ENCODE measurements at regions not wholly inside any gene's neighbourhood (a gene's known extent, or its start where the extent isn't known, plus 50 kb on each side); places are given as distances from the start of the nearest gene placed in this dataset. TPM values are rescaled to one million over a fixed set of nuclear protein-coding genes. Genes with fewer than 3 reads are reported as not detected.

DNA sequence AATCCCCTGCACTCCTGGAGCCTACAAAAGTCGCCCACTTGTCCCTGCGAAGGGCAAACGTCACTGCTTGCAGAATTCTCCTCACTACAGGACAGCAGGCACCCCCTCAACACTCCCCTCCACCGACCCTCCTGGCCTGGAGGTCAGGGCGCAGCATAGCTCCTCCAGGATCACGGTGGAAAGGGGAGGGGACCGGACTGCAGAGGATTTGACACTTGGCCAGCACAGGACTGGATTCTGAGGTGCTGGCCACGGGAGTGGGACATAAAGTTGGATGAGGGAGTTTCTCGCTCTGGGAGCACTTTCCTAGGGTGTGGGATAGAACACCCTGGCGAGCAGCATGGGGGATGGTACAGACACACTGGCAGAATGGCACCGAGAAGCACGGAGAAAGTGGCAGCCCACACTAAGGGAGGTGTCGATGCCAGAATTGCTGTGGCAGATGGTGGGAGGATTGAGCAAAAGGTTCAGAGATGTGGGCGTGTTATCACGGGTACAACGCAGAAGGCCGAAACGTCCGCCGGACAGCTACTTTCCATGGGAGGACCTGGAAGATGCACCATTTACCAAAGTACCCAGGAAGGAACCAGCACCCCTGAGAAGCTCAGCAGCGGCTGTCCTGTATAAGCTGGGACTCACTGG is 51.4 kb upstream of the DIO3 start:
- no peak overlapping the region for H3K27ac ChIP-seq (ENCODE audit: low read depth in 1 of 2, low read length in 1 of 2)
- WGBS, 2 donors: 93 to 98% methylated on average over 21 of the region's 21 CpGs
- no peak for TF ChIP-seq CTCF (IDR thresholded peaks at IDR 0.05; ENCODE audit: control extremely low read depth, extremely low read depth)
- H3K9ac ChIP-seq (ENCODE audit: insufficient read depth in 1 of 2, low read length in 2 of 2): no peak overlapping the region
- no peaks in the 10 kb centered on the region for H3K27me3 ChIP-seq (ENCODE audit: control insufficient read depth in 3 of 3, insufficient read depth in 3 of 3, low read length in 2 of 3)
- no peaks in the 10 kb centered on the region for H3K9me3 ChIP-seq (ENCODE audit: control insufficient read depth in 4 of 4, insufficient read depth in 3 of 4, low read length in 3 of 4)
- no peaks in the 10 kb centered on the region for H3K36me3 ChIP-seq (ENCODE audit: control insufficient read depth in 4 of 4, insufficient read depth in 4 of 4, low read length in 4 of 4)
- H3K4me1 ChIP-seq (ENCODE audit: control insufficient read depth in 5 of 5, insufficient read depth in 5 of 5, low read length in 5 of 5): peaks cover 0 to 3% (median 0%) of the 10 kb centered on the region in 5 donors
- DNase-seq (no peak), ATAC-seq (ENCODE audit: insufficient read depth, low FRiP score) (no peak)
- no peak overlapping the region for H3K4me3 ChIP-seq

GRCh38 chr14:101511199-101511598 is 50.1 kb upstream of the DIO3 start:
- H3K4me1 ChIP-seq (ENCODE audit: control insufficient read depth in 5 of 5, insufficient read depth in 5 of 5, low read length in 5 of 5): peaks cover 0 to 3% (median 0%) of the 10 kb centered on the region in 5 donors
- H3K9me3 ChIP-seq (ENCODE audit: control insufficient read depth in 4 of 4, insufficient read depth in 3 of 4, low read length in 3 of 4): peaks cover 0 to 3% (median 1%) of the 10 kb centered on the region in 4 donors
- H3K27me3 ChIP-seq (ENCODE audit: control insufficient read depth in 3 of 3, insufficient read depth in 3 of 3, low read length in 2 of 3): no peaks in the 10 kb centered on the region
- H3K9ac ChIP-seq (ENCODE audit: insufficient read depth in 1 of 2, low read length in 2 of 2): no peak overlapping the region
- DNase-seq (no peak), ATAC-seq (ENCODE audit: insufficient read depth, low FRiP score) (no peak)
- no peaks in the 10 kb centered on the region for H3K36me3 ChIP-seq (ENCODE audit: control insufficient read depth in 4 of 4, insufficient read depth in 4 of 4, low read length in 4 of 4)
- H3K4me3 ChIP-seq: no peak overlapping the region
- TF ChIP-seq CTCF (IDR thresholded peaks at IDR 0.05; ENCODE audit: control extremely low read depth, extremely low read depth): no peak
- no peak overlapping the region for H3K27ac ChIP-seq (ENCODE audit: low read depth in 1 of 2, low read length in 1 of 2)

Small RNA genes lying in the stretch of these regions (small RNA-seq; reads per million reads assigned to genes)
- gene MIR1185-1 (ENCODE audit: low replicate concordance): not detected
- gene MIR1185-2 (ENCODE audit: low replicate concordance): not detected
- not detected for gene MIR1193 (ENCODE audit: low replicate concordance)
- 0.27 reads per million, percentile 28 among the genes with 10 or more reads in this experiment for gene MIR1197 (ENCODE audit: low replicate concordance)
- gene MIR134 (ENCODE audit: low replicate concordance): 14.5 reads per million, percentile 96 among the genes with 10 or more reads in this experiment
- 2.7 reads per million, percentile 92 among the genes with 10 or more reads in this experiment for gene MIR154 (ENCODE audit: low replicate concordance)
- gene MIR299 (ENCODE audit: low replicate concordance): 4.3 reads per million, percentile 94 among the genes with 10 or more reads in this experiment
- gene MIR300 (ENCODE audit: low replicate concordance): not detected
- gene MIR323A (ENCODE audit: low replicate concordance): 6.2 reads per million, percentile 95 among the genes with 10 or more reads in this experiment
- 0.62 reads per million, percentile 69 among the genes with 10 or more reads in this experiment for gene MIR323B (ENCODE audit: low replicate concordance)
- gene MIR329-1 (ENCODE audit: low replicate concordance): not detected
- gene MIR329-2 (ENCODE audit: low replicate concordance): not detected
- 18.2 reads per million, percentile 96 among the genes with 10 or more reads in this experiment for gene MIR369 (ENCODE audit: low replicate concordance)
- gene MIR377 (ENCODE audit: low replicate concordance): 5.6 reads per million, percentile 95 among the genes with 10 or more reads in this experiment
- 4.0 reads per million, percentile 94 among the genes with 10 or more reads in this experiment for gene MIR379 (ENCODE audit: low replicate concordance)
- gene MIR380 (ENCODE audit: low replicate concordance): 0.77 reads per million, percentile 75 among the genes with 10 or more reads in this experiment
- 55.4 reads per million, percentile 97 among the genes with 10 or more reads in this experiment for gene MIR381 (ENCODE audit: low replicate concordance)
- gene MIR409 (ENCODE audit: low replicate concordance): 130 reads per million, percentile 98 among the genes with 10 or more reads in this experiment
- gene MIR411 (ENCODE audit: low replicate concordance): 351 reads per million, percentile 99 among the genes with 10 or more reads in this experiment
- 1.5 reads per million, percentile 88 among the genes with 10 or more reads in this experiment for gene MIR412 (ENCODE audit: low replicate concordance)
- 7.2 reads per million, percentile 95 among the genes with 10 or more reads in this experiment for gene MIR485 (ENCODE audit: low replicate concordance)
- gene MIR487A (ENCODE audit: low replicate concordance): 4.5 reads per million, percentile 94 among the genes with 10 or more reads in this experiment
- 17.1 reads per million, percentile 96 among the genes with 10 or more reads in this experiment for gene MIR487B (ENCODE audit: low replicate concordance)
- gene MIR494 (ENCODE audit: low replicate concordance): 1.7 reads per million, percentile 89 among the genes with 10 or more reads in this experiment
- gene MIR495 (ENCODE audit: low replicate concordance): 3.1 reads per million, percentile 93 among the genes with 10 or more reads in this experiment
- 0.67 reads per million, percentile 72 among the genes with 10 or more reads in this experiment for gene MIR496 (ENCODE audit: low replicate concordance)
- gene MIR539 (ENCODE audit: low replicate concordance): 2.1 reads per million, percentile 91 among the genes with 10 or more reads in this experiment
- gene MIR541 (ENCODE audit: low replicate concordance): 0.79 reads per million, percentile 76 among the genes with 10 or more reads in this experiment
- gene MIR543 (ENCODE audit: low replicate concordance): 2.4 reads per million, percentile 91 among the genes with 10 or more reads in this experiment
- not detected for gene MIR544A (ENCODE audit: low replicate concordance)
- gene MIR654 (ENCODE audit: low replicate concordance): 230 reads per million, percentile 99 among the genes with 10 or more reads in this experiment
- gene MIR655 (ENCODE audit: low replicate concordance): 0.54 reads per million, percentile 64 among the genes with 10 or more reads in this experiment
- 1.0 reads per million, percentile 81 among the genes with 10 or more reads in this experiment for gene MIR656 (ENCODE audit: low replicate concordance)
- 0.52 reads per million, percentile 62 among the genes with 10 or more reads in this experiment for gene MIR668 (ENCODE audit: low replicate concordance)
- 3.6 reads per million, percentile 93 among the genes with 10 or more reads in this experiment for gene MIR758 (ENCODE audit: low replicate concordance)
- 24.3 reads per million, percentile 97 among the genes with 10 or more reads in this experiment for gene MIR889 (ENCODE audit: low replicate concordance)
- not detected for gene RF00012 (ENCODE audit: low replicate concordance)
- not detected for gene RF00181 (ENCODE audit: low replicate concordance)
- 1.0 reads per million, percentile 81 among the genes with 10 or more reads in this experiment for gene SNORD114-10 (ENCODE audit: low replicate concordance)
- 1.8 reads per million, percentile 89 among the genes with 10 or more reads in this experiment for gene SNORD114-11 (ENCODE audit: low replicate concordance)
- 5,545 reads per million, percentile 100 among the genes with 10 or more reads in this experiment for gene SNORD114-12 (ENCODE audit: low replicate concordance)
- gene SNORD114-13 (ENCODE audit: low replicate concordance): 1.8 reads per million, percentile 90 among the genes with 10 or more reads in this experiment
- 111 reads per million, percentile 98 among the genes with 10 or more reads in this experiment for gene SNORD114-14 (ENCODE audit: low replicate concordance)
- 12.7 reads per million, percentile 96 among the genes with 10 or more reads in this experiment for gene SNORD114-15 (ENCODE audit: low replicate concordance)
- gene SNORD114-16 (ENCODE audit: low replicate concordance): not detected
- 58.5 reads per million, percentile 97 among the genes with 10 or more reads in this experiment for gene SNORD114-17 (ENCODE audit: low replicate concordance)
- not detected for gene SNORD114-18 (ENCODE audit: low replicate concordance)
- gene SNORD114-19 (ENCODE audit: low replicate concordance): 0.39 reads per million, percentile 48 among the genes with 10 or more reads in this experiment
- 384 reads per million, percentile 99 among the genes with 10 or more reads in this experiment for gene SNORD114-20 (ENCODE audit: low replicate concordance)
- 59.8 reads per million, percentile 98 among the genes with 10 or more reads in this experiment for gene SNORD114-21 (ENCODE audit: low replicate concordance)
- 977 reads per million, percentile 99 among the genes with 10 or more reads in this experiment for gene SNORD114-22 (ENCODE audit: low replicate concordance)
- gene SNORD114-23 (ENCODE audit: low replicate concordance): 74.3 reads per million, percentile 98 among the genes with 10 or more reads in this experiment
- 1.5 reads per million, percentile 88 among the genes with 10 or more reads in this experiment for gene SNORD114-24 (ENCODE audit: low replicate concordance)
- 237 reads per million, percentile 99 among the genes with 10 or more reads in this experiment for gene SNORD114-25 (ENCODE audit: low replicate concordance)
- not detected for gene SNORD114-26 (ENCODE audit: low replicate concordance)
- gene SNORD114-27 (ENCODE audit: low replicate concordance): not detected
- 163 reads per million, percentile 98 among the genes with 10 or more reads in this experiment for gene SNORD114-28 (ENCODE audit: low replicate concordance)
- 0.21 reads per million, percentile 13 among the genes with 10 or more reads in this experiment for gene SNORD114-29 (ENCODE audit: low replicate concordance)
- gene SNORD114-30 (ENCODE audit: low replicate concordance): not detected
- not detected for gene SNORD114-31 (ENCODE audit: low replicate concordance)
- 0.73 reads per million, percentile 74 among the genes with 10 or more reads in this experiment for gene SNORD114-5 (ENCODE audit: low replicate concordance)
- gene SNORD114-6 (ENCODE audit: low replicate concordance): not detected
- not detected for gene SNORD114-7 (ENCODE audit: low replicate concordance)
- 310 reads per million, percentile 99 among the genes with 10 or more reads in this experiment for gene SNORD114-9 (ENCODE audit: low replicate concordance)
